ENCODE measurements at regions not wholly inside any gene's neighbourhood (a gene's known extent, or its start where the extent isn't known, plus 50 kb on each side); places are given as distances from the start of the nearest gene placed in this dataset.

- Histone ChIP-seq H3K4me1 (ENCODE audit: control insufficient read depth, insufficient read depth, low read length) (no peaks in the 10 kb centered on the region), H3K9me3 (ENCODE audit: control insufficient read depth, insufficient read depth, low read length) (peaks cover 4% of the 10 kb centered on the region), H3K27me3 (ENCODE audit: control insufficient read depth, insufficient read depth, low read length) (no peaks in the 10 kb centered on the region), H3K4me3 (ENCODE audit: low read length) (no peak overlapping the region), H3K27ac (ENCODE audit: low read length) (no peak overlapping the region), H3K36me3 (ENCODE audit: control insufficient read depth, insufficient read depth, low read length) (no peaks in the 10 kb centered on the region)
- peaks cover 7% of the 10 kb centered on the region for H3K36me3 Mint-ChIP-seq
- no peak for TF ChIP-seq CTCF (IDR thresholded peaks at IDR 0.05)
- H3K27me3 Mint-ChIP-seq (ENCODE audit: low read depth in 2 of 2) = peaks cover 8 to 9% of the 10 kb centered on the region in 2 donors
- WGBS (ENCODE audit: insufficient coverage) = 74% methylated on average over 1 of the region's 1 CpG
- H3K4me3 Mint-ChIP-seq = no peak overlapping the region
- no peaks in the 10 kb centered on the region for H3K4me1 Mint-ChIP-seq
- no peak for DNase-seq
- H3K27ac Mint-ChIP-seq = no peak overlapping the region
- intact Hi-C loops (cut with micrococcal nuclease) = no loop called here
- peaks cover 5 to 7% of the 10 kb centered on the region in 2 donors for H3K9me3 Mint-ChIP-seq
- ATAC-seq = no peak
Measured at GRCh38 chr11:116110802-116111201, 606.6 kb upstream of the CADM1 start.

GRCh38 chr11:116110356-116110755 is 606.1 kb upstream of the CADM1 start:
- Mint-ChIP-seq H3K27ac (no peak overlapping the region), H3K4me3 (no peak overlapping the region), H3K4me1 (no peaks in the 10 kb centered on the region), H3K36me3 (peaks cover 7% of the 10 kb centered on the region), H3K27me3 (ENCODE audit: low read depth in 2 of 2) (peaks cover 8 to 9% of the 10 kb centered on the region in 2 donors), H3K9me3 (peaks cover 5 to 7% of the 10 kb centered on the region in 2 donors)
- intact Hi-C loops (cut with micrococcal nuclease) = no loop called here
- DNase-seq (no peak), ATAC-seq (no peak)
- 89% methylated on average over 1 of the region's 1 CpG for WGBS (ENCODE audit: insufficient coverage)
- Histone ChIP-seq H3K4me1 (ENCODE audit: control insufficient read depth, insufficient read depth, low read length) (no peaks in the 10 kb centered on the region), H3K4me3 (ENCODE audit: low read length) (no peak overlapping the region), H3K27ac (ENCODE audit: low read length) (no peak overlapping the region), H3K36me3 (ENCODE audit: control insufficient read depth, insufficient read depth, low read length) (no peaks in the 10 kb centered on the region), H3K9me3 (ENCODE audit: control insufficient read depth, insufficient read depth, low read length) (peaks cover 4% of the 10 kb centered on the region), H3K27me3 (ENCODE audit: control insufficient read depth, insufficient read depth, low read length) (no peaks in the 10 kb centered on the region)
- no peak for TF ChIP-seq CTCF (IDR thresholded peaks at IDR 0.05)

- Histone ChIP-seq H3K4me1 (ENCODE audit: control insufficient read depth, insufficient read depth, low read length) (no peaks in the 10 kb centered on the region), H3K27ac (ENCODE audit: low read length) (no peak overlapping the region), H3K27me3 (ENCODE audit: control insufficient read depth, insufficient read depth, low read length) (no peaks in the 10 kb centered on the region), H3K36me3 (ENCODE audit: control insufficient read depth, insufficient read depth, low read length) (no peaks in the 10 kb centered on the region), H3K4me3 (ENCODE audit: low read length) (no peak overlapping the region), H3K9me3 (ENCODE audit: control insufficient read depth, insufficient read depth, low read length) (peaks cover 4% of the 10 kb centered on the region)
- Mint-ChIP-seq H3K4me1 (no peaks in the 10 kb centered on the region), H3K36me3 (peaks cover 4% of the 10 kb centered on the region), H3K27ac (no peak overlapping the region), H3K9me3 (peaks cover 5 to 7% of the 10 kb centered on the region in 2 donors), H3K4me3 (no peak overlapping the region), H3K27me3 (ENCODE audit: low read depth in 2 of 2) (peaks cover 5 to 8% of the 10 kb centered on the region in 2 donors)
- intact Hi-C loops (cut with micrococcal nuclease) = no loop called here
- DNase-seq (no peak), ATAC-seq (no peak)
- TF ChIP-seq CTCF (IDR thresholded peaks at IDR 0.05) = no peak
- 88% methylated on average over 5 of the region's 5 CpGs for WGBS (ENCODE audit: insufficient coverage)
Measured at GRCh38 chr11:116109228-116109627, 605.0 kb upstream of the CADM1 start.

- Histone ChIP-seq H3K36me3 (ENCODE audit: control insufficient read depth, insufficient read depth, low read length) (no peaks in the 10 kb centered on the region), H3K4me3 (ENCODE audit: low read length) (no peak overlapping the region), H3K27ac (ENCODE audit: low read length) (no peak overlapping the region), H3K9me3 (ENCODE audit: control insufficient read depth, insufficient read depth, low read length) (no peaks in the 10 kb centered on the region), H3K27me3 (ENCODE audit: control insufficient read depth, insufficient read depth, low read length) (no peaks in the 10 kb centered on the region), H3K4me1 (ENCODE audit: control insufficient read depth, insufficient read depth, low read length) (no peaks in the 10 kb centered on the region)
- Mint-ChIP-seq H3K4me1 (no peaks in the 10 kb centered on the region), H3K36me3 (no peaks in the 10 kb centered on the region), H3K27ac (no peak overlapping the region), H3K9me3 (peaks cover 0 to 2% of the 10 kb centered on the region in 2 donors), H3K4me3 (no peak overlapping the region), H3K27me3 (ENCODE audit: low read depth in 2 of 2) (peaks cover 0 to 5% of the 10 kb centered on the region in 2 donors)
- 52% methylated on average over 2 of the region's 2 CpGs for WGBS (ENCODE audit: insufficient coverage)
- no peak for TF ChIP-seq CTCF (IDR thresholded peaks at IDR 0.05)
- intact Hi-C loops (cut with micrococcal nuclease) = no loop called here
- ATAC-seq = no peak
- DNase-seq = no peak
Measured at GRCh38 chr11:116108161-116108560, 603.9 kb upstream of the CADM1 start.
